A549 (cell line): ENCODE measurements at regions not wholly inside any gene's neighbourhood (a gene's known extent, or its start where the extent isn't known, plus 50 kb on each side); places are given as distances from the start of the nearest gene placed in this dataset.

Source experiments
- CTCF ChIP-seq: fragments of >200 bp; sonication (Bioruptor Twin); formaldehyde crosslinking; IDR thresholded peaks from 3 replicates; pipeline ENCODE4 v1.5.1; 2016
- JUNB ChIP-seq: fragments of >200 bp; sonication (Bioruptor Twin); formaldehyde crosslinking; IDR thresholded peaks from 2 replicates; pipeline ENCODE4 v1.6.1; 2016
- KDM1A ChIP-seq: fragments of 200-600 bp; sonication (generic); IDR thresholded peaks from 2 replicates; pipeline ENCODE4 v1.6.1; 2016; ENCODE audit warnings: low read depth, mild to moderate bottlenecking
- RCOR1 ChIP-seq: fragments of 150-350 bp; IDR thresholded peaks from 2 replicates; pipeline ENCODE4 v1.6.1; 2014; ENCODE audit warnings: antibody characterized with exemption, low read length, low read depth
- SMC3 ChIP-seq: fragments of >200 bp; sonication (Bioruptor Twin); formaldehyde crosslinking; IDR thresholded peaks from 3 replicates; pipeline ENCODE4 v1.6.1; 2018; ENCODE audit warnings: inconsistent platforms

- TF ChIP-seq SMC3, result no peak
- TF ChIP-seq JUNB, result no peak
- TF ChIP-seq CTCF, result no peak
- TF ChIP-seq KDM1A, result no peak
- no peak for TF ChIP-seq RCOR1
Measured at GRCh38 chr12:97306147-97306546, 156.5 kb upstream of the RMST start.
